ENCODE measurements at regions not wholly inside any gene's neighbourhood (a gene's known extent, or its start where the extent isn't known, plus 50 kb on each side); places are given as distances from the start of the nearest gene placed in this dataset.
A peak's percentile ranks its signal among the peaks of the same experiment; 100 is the strongest.

DNA sequence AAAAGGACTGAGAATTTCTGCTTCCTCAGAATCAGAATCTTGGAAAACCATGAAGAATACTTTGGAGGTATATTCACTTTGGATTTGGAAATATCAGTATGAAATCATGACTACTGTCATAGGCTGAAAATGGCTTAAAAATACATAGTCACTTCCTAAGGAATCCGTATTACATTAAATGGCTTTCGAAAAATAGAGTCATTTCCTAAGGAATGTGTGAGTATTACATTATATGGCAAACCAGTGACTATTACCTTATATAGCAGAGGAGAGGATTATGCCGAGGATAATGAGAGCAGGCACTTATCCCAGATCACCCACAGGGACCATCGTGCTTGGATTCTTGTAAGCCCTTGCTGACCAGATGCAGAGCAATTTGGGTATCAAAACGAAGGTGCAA, 1471.8 kb downstream of the EFNB2 start:
- no peak for DNase-seq

DNA sequence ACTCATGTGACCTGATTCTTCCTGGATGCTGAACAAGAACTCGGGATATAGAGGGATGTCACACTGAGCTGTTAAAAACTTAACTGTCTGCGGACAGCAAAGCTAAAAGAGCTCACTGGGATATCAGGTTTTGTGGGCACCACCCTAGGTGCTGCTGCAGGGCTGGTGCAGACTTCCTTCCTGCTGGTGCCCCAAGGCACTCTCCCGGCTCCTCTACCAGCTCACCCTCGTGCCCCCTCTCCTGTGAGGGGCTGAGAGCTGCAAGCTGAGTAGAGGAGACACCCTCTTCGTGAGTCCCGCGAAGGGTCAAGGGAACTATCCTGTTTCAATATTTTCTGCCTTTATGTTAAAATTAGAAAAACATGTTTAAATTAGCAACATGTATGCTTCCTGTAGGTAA, 1475.7 kb downstream of the EFNB2 start:
- no peak for DNase-seq

GRCh38 chr13:105058517-105058916, 1476.9 kb downstream of the EFNB2 start:
- DNase-seq, result no peak

GRCh38 chr13:105052711-105053110, 1482.8 kb downstream of the EFNB2 start:
- no peak for DNase-seq

DNA sequence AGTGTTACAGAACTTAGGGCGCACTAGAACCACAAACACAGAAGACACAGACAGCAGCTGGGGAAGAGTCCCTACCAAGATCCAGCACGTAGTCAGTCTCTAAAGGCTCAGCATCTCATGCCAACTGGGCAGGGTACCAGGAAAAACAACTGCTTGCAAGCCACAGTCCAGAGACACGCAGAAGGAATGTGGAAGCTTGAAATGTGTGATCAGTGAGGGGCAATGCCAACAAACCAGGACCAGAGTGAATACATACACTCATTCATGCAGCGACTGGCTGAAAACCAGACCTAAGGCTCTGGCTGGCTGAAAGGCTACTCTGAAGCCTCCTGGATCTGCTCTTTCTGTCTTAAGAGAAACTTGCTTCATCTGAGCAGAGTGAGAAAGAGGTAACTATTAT, 1484.8 kb downstream of the EFNB2 start:
- DNase-seq, result no peak

DNA sequence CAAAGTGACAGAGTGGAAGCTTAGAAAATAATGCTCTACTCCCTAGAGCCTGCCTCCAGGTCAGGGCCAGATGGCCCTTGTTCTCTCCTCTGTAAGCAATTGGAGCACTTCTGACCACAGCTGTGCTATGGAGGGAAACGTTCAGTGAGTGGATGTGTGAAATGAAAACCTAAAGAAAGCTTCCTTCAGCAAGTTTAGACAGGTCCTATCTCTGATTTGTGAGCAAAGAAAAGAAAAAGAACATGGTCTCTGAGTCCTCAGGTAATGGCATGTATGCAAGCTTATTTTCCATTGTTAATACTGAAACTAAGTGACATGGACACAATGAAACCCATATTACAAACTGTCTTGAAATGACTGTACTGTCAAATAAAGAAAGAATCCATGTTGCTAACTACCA, 1486.8 kb downstream of the EFNB2 start:
- no peak for DNase-seq

GRCh38 chr13:105047676-105048295, 1487.7 kb downstream of the EFNB2 start:
- no peak for DNase-seq

- DNase-seq, result no peak
Observed at GRCh38 chr13:105037110-105037509, 1498.4 kb downstream of the EFNB2 start.

GRCh38 chr13:105035092-105035491, 1500.4 kb downstream of the EFNB2 start:
- DNase-seq, result no peak

GRCh38 chr13:105033999-105034398, 1501.5 kb downstream of the EFNB2 start:
- no peak for DNase-seq

DNA sequence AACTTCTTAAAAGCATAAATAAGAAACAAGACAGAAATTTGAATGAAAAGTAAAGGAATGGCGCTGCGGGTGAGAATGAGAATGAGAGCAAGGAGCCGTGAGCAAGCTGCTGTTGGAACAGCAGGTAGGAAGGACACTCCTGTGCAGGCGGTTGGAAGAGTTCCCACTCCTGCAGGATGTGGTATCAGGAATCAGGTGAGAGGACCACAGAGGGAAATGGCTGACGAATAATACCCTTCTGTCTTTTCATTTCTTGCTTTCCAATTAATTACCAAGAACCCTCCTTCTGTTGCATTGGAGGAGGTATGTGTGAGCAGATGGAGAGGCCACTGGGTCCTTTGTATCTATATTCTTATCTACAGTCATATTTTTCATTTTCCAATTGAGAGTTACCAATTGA, 1504.2 kb downstream of the EFNB2 start:
- no peak for DNase-seq

DNA sequence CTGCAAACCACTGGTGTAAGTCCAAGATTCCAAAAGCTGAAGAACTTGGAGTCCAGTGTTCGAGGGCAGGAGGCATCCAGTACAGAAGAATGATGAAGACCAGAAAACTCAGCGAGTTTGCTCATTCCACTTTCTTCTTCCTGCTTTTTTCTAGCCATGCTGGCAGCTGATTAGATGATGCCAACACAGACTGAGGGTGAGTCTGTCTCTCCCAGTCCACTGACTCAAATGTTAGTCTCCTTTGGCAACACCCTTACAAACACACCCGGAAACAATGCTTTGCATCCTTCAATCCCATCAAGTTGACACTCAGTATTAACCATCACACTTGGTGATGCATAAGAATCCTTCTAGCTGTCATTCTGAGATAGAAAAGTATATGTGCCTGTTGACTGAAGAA, 1504.6 kb downstream of the EFNB2 start:
- DNase-seq, result no peak

DNA sequence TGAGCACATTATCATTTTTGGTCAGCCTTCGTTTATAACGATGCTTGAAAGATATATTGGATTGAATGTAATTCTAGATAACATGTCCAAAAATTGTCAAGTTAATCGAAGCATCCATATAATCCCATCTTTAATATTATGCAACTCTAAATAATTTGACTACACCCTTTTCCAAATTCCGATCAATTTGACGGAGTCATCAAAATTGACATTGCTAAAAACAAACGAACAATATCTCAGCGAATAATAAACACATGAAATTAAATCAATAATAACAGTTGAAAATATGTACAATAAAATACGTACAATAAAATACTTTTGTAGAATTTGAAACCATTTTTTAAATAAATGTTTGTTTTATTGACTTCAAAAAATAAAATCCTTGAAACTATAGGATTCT, 1516.4 kb downstream of the EFNB2 start:
- no peak for DNase-seq

- DNase-seq, result peak; percentile 1
Observed at GRCh38 chr13:105016266-105016665, 1519.2 kb downstream of the EFNB2 start.

GRCh38 chr13:105008604-105009003, 1526.9 kb downstream of the EFNB2 start:
- DNase-seq, result no peak

- no peak for DNase-seq
Observed at GRCh38 chr13:105007166-105007808, 1528.2 kb downstream of the EFNB2 start.

DNA sequence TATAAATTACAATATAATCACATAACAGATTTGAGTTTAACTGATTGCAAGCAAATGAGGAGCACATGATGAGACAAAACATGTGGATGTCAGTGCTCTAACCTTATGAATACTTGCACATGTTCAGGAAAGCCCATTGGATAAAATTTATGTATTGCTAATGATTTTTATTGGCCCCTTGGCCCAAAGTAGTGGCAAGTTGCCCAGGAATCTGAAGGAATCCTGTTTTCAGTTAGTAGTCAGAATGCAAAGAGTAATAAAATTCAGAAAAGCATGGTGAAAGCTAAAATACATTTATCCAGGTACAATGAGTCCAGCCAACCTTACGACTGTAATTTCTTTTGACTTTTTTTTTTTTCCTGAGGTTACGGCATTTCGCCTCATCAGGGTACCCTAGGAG, 1539.4 kb downstream of the EFNB2 start:
- no peak for DNase-seq

DNA sequence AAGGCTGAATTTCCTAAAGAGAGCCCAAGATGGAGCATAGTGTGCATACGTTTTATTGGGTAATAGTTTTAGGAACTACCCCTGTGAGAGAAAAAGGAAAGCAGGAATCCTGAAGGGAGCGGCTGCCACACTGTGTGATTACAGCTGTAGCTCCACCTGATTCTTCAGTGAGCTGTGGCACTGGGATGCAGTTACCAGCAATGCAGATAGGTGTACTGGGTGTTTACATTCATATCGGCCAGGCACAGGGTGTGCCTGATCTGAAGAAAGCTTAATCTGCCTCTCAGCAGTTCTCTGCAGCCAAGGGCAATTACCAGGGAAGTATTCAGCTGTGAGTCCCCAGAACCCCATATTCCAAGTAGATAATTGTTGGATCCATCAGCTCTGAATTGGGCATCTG, 1541.8 kb downstream of the EFNB2 start:
- no peak for DNase-seq

DNA sequence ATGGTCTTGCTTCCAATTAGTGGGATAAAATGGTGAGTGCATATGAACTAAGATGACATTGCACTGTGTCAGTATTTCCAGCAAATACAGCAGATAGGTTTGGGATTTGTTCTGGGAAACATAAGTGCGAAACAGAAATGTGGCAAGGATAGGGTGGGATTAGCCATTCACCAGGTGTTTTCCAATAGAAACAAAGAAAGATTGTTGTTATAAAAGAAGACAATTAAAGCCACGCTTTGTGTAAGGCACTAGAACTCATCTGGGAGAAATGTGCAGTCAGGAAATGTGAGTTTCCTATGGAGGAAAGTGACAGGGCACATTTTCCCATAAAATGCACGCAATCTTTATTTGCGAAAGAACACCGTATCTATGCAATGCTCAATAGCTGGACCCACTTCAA, 1547.8 kb downstream of the EFNB2 start:
- no peak for DNase-seq

DNA sequence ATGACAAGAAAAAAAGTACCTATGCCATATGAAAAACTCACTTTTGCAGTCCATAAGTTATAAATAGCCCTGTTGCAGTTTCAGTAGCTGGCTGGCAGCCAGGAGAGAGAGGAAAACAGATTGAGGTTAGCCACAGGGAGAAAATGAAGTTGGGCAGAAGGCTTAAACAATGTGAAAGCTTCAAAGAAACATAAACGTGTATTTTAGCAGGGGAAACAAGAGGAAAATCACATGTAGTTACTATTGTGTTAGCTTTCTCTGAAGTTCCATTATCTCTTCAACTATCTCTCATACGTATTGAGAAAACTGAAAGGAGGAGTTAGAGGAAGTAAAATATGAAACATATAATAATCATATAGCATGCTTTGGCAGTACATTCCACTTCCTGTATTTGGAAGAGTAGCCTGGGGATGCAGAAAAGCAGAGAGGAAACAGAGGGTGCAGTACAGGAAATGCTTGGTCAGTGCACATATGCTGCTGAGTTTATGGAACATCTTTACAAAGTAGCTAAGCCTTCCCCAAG, 1551.1 kb downstream of the EFNB2 start:
- peak; percentile 69 for DNase-seq

GRCh38 chr13:104983601-104984000, 1551.9 kb downstream of the EFNB2 start:
- no peak for DNase-seq

DNA sequence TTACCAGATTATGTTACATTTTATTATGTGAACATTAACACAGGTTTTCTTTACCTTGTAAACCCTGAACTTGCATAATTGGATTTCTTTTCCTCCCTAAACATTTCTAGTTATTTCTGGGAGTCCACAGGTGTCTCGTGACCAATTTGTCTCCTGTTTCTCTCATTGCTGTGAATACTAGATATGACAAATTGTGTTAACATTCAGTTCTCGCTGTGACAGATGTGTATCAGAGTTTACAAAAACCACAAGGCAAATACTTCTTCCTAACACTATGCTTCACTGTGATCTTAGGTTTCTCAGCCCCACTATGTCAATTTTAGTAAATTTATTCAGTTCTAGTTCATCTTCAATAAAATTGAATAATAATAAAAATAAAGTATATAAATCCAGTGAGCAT, 1554.9 kb downstream of the EFNB2 start:
- no peak for DNase-seq

DNA sequence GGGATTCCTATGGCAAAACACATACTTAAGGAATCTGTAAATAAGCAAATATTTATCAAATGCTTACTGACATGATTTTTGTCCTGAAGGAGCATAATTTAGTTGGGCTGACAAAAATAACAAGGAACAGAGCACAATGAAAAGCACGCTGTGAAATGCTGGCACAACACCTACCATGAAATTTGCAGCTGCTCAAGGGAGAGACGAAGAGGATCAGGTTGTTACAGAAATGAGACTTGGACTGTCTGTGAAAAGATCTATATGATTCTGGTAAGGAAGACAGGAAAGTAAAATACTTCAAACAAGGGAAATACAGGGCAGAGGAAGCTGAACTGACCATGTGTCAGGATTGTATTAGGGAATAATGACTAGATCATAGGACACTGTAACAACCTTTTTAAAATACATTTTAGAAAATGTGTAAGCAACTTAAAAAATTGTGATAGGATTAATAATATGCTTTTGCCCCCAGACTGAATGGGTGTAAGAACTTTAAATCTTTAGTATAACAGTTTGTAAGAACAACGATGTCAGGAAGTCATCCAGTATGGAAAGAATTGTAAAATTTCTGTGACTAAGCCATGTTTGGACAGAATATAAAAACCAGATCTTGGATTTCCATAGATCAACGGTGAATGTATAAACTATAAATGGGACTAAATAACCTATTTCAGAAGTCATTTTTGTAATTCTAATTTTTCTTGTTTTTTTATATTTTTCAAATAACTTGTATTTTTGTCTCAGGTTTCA, 1556.0 kb downstream of the EFNB2 start:
- DNase-seq, result no peak

DNA sequence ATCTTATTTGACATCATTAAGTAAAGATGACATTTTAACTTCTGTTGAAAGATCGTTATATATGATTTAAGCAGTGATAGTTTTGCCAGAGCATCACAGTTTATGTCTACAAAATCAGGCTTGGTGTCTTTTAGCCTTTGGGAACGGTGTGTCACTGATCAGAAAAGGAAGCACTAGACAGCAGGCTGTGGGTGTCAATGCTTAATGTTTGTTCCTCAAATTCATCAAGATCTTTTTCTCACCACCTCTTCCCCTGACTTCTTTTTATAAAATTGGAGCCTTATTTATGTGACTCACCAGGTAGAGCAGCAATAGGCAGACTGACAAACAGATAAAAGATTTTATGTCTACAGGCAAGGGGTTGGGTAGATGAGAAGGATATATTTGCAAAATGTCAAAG, 1558.5 kb downstream of the EFNB2 start:
- peak; percentile 27 for DNase-seq
